DMS53 treated with DMSO at 0.1 percent for 48 hours (cell line): ENCODE measurements at regions not wholly inside any gene's neighbourhood (a gene's known extent, or its start where the extent isn't known, plus 50 kb on each side); places are given as distances from the start of the nearest gene placed in this dataset.

ENCODE experiments used
- DNase-seq: peaks from one replicate; lab custom pipeline; 2025; ENCODE audit not compliant: unreplicated experiment; lab: John Stamatoyannopoulos, UW

DNA sequence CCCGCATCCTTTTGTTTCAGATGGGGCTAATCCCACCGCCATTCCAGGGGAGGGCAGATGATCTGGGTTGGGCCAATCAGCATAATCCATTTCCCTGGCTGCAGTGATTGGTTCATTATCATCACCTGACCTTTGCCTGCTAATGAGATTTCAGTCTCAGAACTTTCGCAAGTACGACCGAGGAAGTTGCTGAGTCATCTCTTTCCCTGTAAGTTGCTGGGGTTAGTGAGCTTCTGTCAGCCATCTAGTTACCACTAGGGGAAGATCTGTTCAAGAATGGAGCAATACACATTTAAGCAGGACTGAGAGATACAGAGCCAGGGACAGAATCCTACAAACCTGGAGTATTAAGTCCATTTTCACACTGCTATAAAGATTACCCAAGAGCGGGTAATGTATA lies 65.3 kb upstream of the NUDT7 start:
- no peak for DNase-seq

GRCh38 chr16:77660311-77660710 lies 62.0 kb upstream of the NUDT7 start:
- peak; percentile 26 for DNase-seq

GRCh38 chr16:77662246-77662645 lies 60.1 kb upstream of the NUDT7 start:
- no peak for DNase-seq

GRCh38 chr16:77663711-77664110 lies 58.6 kb upstream of the NUDT7 start:
- no peak for DNase-seq

DNA sequence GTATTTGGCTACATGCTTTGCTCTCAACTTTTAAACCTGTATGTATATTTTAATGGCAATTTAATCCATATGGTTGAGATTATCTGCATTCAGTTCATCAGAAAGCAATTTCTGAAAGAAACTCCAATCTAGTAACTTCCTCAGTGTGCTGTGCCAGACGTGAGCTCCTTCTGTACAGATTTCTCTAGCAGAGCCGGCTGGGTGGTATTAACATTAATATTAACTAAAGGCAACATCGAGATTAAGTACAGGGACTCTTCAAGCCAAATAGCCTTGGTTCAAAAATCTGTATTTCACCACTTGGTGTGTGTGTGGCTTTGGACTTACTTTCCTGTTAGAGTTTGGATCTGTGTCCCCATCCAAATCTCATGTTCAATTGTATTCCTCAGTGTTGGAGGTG lies 55.5 kb upstream of the NUDT7 start:
- no peak for DNase-seq

DNA sequence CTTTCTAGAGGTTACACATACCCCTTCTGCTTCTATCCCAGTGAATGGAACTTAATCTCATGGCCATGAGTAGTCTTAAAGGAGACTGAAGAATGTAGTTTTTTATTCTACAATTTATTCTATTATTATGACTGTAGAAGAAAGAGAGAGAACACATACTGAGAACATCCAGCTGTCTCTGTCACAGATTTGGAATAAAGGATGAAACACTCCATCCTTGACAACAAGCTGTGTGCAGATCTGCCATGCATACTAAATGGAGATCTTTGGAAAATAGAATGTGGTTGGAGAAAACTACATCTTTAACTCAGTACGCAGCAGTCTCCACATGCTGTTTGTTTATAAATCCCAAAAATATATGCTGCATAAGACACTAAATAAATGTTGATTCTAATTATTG lies 54.1 kb upstream of the NUDT7 start:
- DNase-seq, result no peak

- no peak for DNase-seq
These were observed 53.3 kb upstream of the NUDT7 start for GRCh38 chr16:77669057-77669456.
